ENCODE measurements at regions not wholly inside any gene's neighbourhood (a gene's known extent, or its start where the extent isn't known, plus 50 kb on each side); places are given as distances from the start of the nearest gene placed in this dataset.

DNA sequence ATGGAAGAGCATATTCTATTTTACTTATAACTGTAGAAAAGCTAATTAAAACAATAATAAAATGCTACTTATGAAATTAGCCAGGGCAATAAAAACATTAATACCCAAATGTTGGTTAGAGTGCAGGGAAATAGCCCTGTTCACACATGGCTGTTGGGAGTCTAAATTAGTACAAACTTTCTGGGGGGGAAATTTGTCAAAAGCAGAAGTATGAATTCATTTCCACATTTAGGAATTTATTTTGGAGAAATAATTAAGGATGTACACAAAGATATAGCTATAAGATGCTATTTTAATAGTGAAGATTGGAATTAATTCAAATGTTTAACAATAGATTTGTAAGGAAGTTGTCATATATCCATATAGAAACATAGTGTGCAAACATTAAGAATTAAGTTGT, 190.5 kb downstream of the SEC61B start:
- Histone ChIP-seq H3K9ac (ENCODE audit: low read length) (no peak overlapping the region), H3K9me3 (ENCODE audit: control insufficient read depth, low read length) (no peaks in the 10 kb centered on the region)

DNA sequence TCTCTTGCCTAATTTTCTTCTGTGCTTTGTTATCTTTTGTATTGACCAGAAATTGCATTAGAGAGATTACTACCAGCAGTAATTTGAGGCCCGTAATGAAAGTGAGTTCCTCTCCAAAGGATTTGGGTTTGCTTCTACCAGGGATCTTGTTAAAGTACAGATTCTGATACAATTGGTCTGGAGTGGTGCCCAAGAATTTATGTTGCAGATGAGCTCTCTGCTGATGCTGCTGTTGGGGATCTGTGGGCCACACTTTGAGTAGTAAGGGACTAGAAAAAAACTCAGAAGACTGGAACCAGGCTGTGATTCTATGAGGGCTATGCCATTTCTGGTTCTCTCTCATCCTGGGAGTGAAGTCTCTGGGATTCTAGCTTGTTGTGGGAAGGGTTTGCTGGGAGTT, 192.2 kb downstream of the SEC61B start:
- no peak overlapping the region for H3K4me3 ChIP-seq (ENCODE audit: low read length)
- H3K9me3 ChIP-seq (ENCODE audit: control insufficient read depth, low read length) = no peaks in the 10 kb centered on the region
- H3K4me1 ChIP-seq (ENCODE audit: control insufficient read depth, insufficient read depth, low read length) = no peaks in the 10 kb centered on the region
- H3K36me3 ChIP-seq (ENCODE audit: control insufficient read depth, insufficient read depth, low read length) = no peaks in the 10 kb centered on the region
- no peaks in the 10 kb centered on the region for H3K27me3 ChIP-seq (ENCODE audit: control insufficient read depth, insufficient read depth, low read length)
- H3K9ac ChIP-seq (ENCODE audit: low read length) = no peak overlapping the region

More for the DNA sequence above, 190.5 kb downstream of the SEC61B start:
- Histone ChIP-seq H3K4me1 (ENCODE audit: control insufficient read depth, insufficient read depth, low read length) (no peaks in the 10 kb centered on the region), H3K36me3 (ENCODE audit: control insufficient read depth, insufficient read depth, low read length) (no peaks in the 10 kb centered on the region), H3K27me3 (ENCODE audit: control insufficient read depth, insufficient read depth, low read length) (no peaks in the 10 kb centered on the region), H3K4me3 (ENCODE audit: low read length) (no peak overlapping the region)

DNA sequence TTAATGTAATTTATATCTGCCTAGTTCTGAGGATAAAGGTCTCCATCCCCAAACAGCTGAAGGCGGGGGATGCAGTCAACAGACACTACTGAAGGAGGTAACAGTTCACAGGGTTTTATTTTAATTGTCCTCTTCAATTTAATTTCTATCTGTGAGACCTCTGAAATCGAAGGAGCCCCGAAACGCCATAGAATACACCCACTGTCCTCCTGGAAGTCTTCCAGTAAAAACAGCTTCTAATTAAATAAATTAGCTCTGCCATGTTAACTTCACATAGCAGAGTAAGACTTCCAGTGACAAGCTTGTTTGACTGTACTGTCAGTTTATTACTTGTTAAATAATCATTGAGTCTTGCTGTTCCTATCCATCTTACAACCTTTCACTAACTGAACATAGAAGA, 193.5 kb downstream of the SEC61B start:
- Histone ChIP-seq H3K9me3 (ENCODE audit: control insufficient read depth, low read length) (no peaks in the 10 kb centered on the region), H3K9ac (ENCODE audit: low read length) (no peak overlapping the region), H3K4me1 (ENCODE audit: control insufficient read depth, insufficient read depth, low read length) (no peaks in the 10 kb centered on the region), H3K36me3 (ENCODE audit: control insufficient read depth, insufficient read depth, low read length) (no peaks in the 10 kb centered on the region), H3K4me3 (ENCODE audit: low read length) (no peak overlapping the region), H3K27me3 (ENCODE audit: control insufficient read depth, insufficient read depth, low read length) (no peaks in the 10 kb centered on the region)

DNA sequence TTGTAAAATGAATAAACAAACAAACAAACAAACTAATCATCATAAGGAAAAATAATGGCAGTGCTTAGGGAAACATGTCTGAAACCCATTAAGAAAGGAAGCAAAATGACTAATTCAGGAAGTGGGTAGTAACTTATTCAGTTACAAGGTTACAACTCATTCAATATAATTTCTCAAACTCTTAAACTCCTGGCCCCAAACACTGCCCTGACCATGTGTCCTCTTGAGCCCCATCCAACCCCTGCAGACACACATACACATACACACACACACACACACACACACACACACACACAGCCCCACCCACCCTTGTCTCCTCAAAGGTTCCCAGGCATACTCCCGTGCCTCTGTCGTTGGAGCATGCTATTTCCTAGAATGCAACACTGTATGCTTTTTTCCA, 193.9 kb downstream of the SEC61B start:
- Histone ChIP-seq H3K9me3 (ENCODE audit: control insufficient read depth, low read length) (no peaks in the 10 kb centered on the region), H3K9ac (ENCODE audit: low read length) (no peak overlapping the region), H3K4me1 (ENCODE audit: control insufficient read depth, insufficient read depth, low read length) (no peaks in the 10 kb centered on the region), H3K4me3 (ENCODE audit: low read length) (no peak overlapping the region), H3K27me3 (ENCODE audit: control insufficient read depth, insufficient read depth, low read length) (no peaks in the 10 kb centered on the region), H3K36me3 (ENCODE audit: control insufficient read depth, insufficient read depth, low read length) (no peaks in the 10 kb centered on the region)

DNA sequence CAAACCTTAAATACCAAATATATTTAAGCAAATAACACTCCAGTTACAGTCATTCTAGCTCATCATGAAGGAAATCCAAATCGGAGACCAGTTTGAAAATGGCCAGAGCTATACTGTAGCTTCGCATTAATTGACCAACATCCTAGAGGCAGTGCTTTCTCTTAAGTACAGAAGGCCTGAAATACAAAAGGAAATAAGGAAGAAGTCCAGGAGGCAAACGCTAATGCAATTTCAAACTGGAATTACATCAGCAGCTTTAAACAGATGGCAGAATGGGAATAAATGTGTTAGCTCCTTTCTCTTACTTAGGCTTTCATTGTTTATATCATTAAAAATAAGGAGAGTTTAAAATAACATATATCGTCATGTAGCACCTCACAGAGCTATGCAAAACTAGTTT, 197.0 kb downstream of the SEC61B start:
- no peak overlapping the region for H3K4me3 ChIP-seq (ENCODE audit: low read length)
- no peaks in the 10 kb centered on the region for H3K4me1 ChIP-seq (ENCODE audit: control insufficient read depth, insufficient read depth, low read length)
- no peak overlapping the region for H3K9ac ChIP-seq (ENCODE audit: low read length)
- no peaks in the 10 kb centered on the region for H3K9me3 ChIP-seq (ENCODE audit: control insufficient read depth, low read length)
- no peaks in the 10 kb centered on the region for H3K27me3 ChIP-seq (ENCODE audit: control insufficient read depth, insufficient read depth, low read length)
- no peaks in the 10 kb centered on the region for H3K36me3 ChIP-seq (ENCODE audit: control insufficient read depth, insufficient read depth, low read length)

DNA sequence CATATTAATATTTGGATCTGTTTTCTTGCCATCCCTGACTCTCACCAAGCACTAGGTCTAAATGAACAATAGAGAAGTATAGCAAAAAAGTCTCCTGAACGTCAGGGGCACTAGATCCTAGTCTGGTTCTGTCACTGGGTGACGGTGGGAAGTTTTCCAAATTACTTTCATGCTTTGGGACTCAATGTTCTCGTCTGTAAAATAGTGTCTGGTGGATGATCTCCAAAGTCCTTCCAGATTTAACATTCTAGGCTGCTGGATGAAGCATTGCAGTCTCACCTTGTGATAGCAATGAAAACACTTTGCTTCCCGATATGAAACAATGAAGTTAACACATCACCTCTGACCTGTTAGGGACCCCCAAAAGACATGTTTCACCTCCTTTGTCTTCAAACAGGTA, 199.3 kb downstream of the SEC61B start:
- no peaks in the 10 kb centered on the region for H3K9me3 ChIP-seq (ENCODE audit: control insufficient read depth, low read length)
- H3K4me3 ChIP-seq (ENCODE audit: low read length) = no peak overlapping the region
- no peaks in the 10 kb centered on the region for H3K4me1 ChIP-seq (ENCODE audit: control insufficient read depth, insufficient read depth, low read length)
- H3K36me3 ChIP-seq (ENCODE audit: control insufficient read depth, insufficient read depth, low read length) = no peaks in the 10 kb centered on the region
- H3K27me3 ChIP-seq (ENCODE audit: control insufficient read depth, insufficient read depth, low read length) = no peaks in the 10 kb centered on the region
- no peak overlapping the region for H3K9ac ChIP-seq (ENCODE audit: low read length)

DNA sequence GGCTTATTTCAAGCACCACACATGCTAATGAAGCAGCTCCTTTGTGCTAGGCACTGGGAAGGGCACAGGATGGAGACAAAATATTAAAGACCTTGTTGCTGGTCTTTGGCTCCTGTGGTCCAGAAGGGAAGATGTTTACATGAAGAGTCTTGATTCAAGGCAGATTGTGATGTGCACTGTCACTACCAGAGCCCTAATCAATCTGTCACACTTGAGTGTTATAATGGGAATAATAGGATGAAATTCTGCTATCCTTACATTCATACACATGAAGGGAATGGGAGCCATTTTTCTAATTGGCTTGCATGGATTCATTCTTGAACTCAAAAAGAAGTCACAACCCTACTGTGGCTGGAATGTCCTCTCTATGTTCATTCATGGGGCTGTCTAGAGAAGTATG, 203.0 kb downstream of the SEC61B start:
- no peak overlapping the region for H3K4me3 ChIP-seq (ENCODE audit: low read length)
- no peaks in the 10 kb centered on the region for H3K4me1 ChIP-seq (ENCODE audit: control insufficient read depth, insufficient read depth, low read length)
- no peaks in the 10 kb centered on the region for H3K36me3 ChIP-seq (ENCODE audit: control insufficient read depth, insufficient read depth, low read length)
- no peaks in the 10 kb centered on the region for H3K9me3 ChIP-seq (ENCODE audit: control insufficient read depth, low read length)
- no peak overlapping the region for H3K9ac ChIP-seq (ENCODE audit: low read length)
- H3K27me3 ChIP-seq (ENCODE audit: control insufficient read depth, insufficient read depth, low read length) = no peaks in the 10 kb centered on the region

DNA sequence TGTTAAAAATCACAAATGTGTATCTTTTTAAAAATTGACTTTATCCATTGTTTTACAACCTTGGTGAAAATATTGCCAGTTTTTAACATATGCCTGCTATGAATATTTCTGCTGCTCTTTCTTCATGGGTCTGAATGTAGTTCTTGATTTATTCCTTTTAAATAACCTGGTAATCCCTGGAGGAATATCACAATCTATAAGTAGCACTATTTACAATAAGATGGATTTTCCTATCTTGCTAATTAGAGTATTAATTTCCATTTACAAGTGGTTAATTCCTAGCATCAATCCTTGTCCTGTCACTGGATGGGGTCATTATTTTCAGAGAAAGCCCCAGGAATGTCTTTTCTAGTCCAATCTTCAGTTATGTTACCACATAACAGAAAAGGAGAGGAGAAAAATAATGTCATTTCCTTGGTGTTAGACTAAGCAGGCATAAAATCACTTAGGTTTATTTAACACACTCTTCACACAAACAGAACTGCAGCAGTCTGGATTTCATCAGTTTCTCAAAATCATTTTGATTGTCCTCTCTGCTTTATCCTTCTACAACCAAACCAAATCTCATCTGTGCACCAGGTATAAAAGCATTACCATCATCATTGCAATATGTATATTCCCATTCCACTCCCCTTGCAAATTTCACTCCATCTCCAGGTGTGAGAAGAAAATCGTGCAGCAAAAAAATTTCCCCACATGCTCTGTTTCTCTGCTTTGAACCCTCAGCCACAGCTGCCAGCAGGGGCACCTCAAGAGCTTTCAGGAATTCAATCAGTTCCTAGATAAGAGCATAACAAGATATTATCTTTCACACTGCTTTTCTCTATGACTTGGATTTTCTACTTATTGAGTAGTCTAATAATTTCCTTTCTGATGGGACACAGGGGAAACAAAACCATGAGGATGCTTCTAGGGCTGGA, 204.1 kb downstream of the SEC61B start:
- Histone ChIP-seq H3K27me3 (ENCODE audit: control insufficient read depth, insufficient read depth, low read length) (no peaks in the 10 kb centered on the region), H3K9me3 (ENCODE audit: control insufficient read depth, low read length) (no peaks in the 10 kb centered on the region), H3K36me3 (ENCODE audit: control insufficient read depth, insufficient read depth, low read length) (no peaks in the 10 kb centered on the region), H3K9ac (ENCODE audit: low read length) (no peak overlapping the region), H3K4me1 (ENCODE audit: control insufficient read depth, insufficient read depth, low read length) (no peaks in the 10 kb centered on the region), H3K4me3 (ENCODE audit: low read length) (no peak overlapping the region)

DNA sequence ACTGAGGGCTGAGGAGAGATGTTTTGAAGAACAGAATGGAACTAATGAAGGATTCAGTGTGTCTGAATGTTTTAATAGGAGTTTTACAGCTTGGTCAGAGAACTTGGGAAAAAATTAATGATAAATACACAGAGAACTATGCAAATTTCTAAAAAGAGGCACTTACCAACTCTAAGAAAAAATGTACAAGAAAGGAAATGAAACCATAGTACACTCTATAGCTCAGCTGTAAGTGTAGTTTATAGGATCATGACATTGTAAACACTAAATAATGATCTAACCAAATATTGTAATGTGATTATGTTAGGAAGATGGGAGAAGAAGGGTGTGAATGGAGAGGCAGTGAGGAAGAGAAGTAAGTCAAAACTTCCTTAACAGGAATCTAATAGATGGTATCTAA, 205.2 kb downstream of the SEC61B start:
- no peaks in the 10 kb centered on the region for H3K27me3 ChIP-seq (ENCODE audit: control insufficient read depth, insufficient read depth, low read length)
- no peaks in the 10 kb centered on the region for H3K36me3 ChIP-seq (ENCODE audit: control insufficient read depth, insufficient read depth, low read length)
- no peak overlapping the region for H3K4me3 ChIP-seq (ENCODE audit: low read length)
- no peaks in the 10 kb centered on the region for H3K9me3 ChIP-seq (ENCODE audit: control insufficient read depth, low read length)
- H3K9ac ChIP-seq (ENCODE audit: low read length) = no peak overlapping the region
- no peaks in the 10 kb centered on the region for H3K4me1 ChIP-seq (ENCODE audit: control insufficient read depth, insufficient read depth, low read length)

DNA sequence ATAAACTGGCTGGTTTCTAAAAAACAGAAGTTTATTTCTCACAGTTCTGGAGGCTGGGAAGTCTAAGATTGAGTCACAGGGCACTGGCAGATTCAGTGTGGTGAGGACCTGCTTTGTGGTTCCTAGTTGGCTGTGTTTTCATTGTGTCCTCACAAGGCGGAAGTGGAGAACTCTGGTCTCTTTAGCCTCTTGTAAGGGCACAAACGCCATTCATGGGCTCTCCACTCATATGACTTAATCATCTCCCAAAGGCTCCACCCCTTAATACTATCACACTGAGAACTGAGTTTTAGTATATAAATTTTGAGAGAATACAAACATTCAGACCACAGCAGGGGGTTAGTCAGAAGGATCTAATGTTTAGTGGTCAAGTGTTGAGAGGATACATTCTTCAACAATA, 208.2 kb downstream of the SEC61B start:
- H3K36me3 ChIP-seq (ENCODE audit: control insufficient read depth, insufficient read depth, low read length) = no peaks in the 10 kb centered on the region
- no peak overlapping the region for H3K9ac ChIP-seq (ENCODE audit: low read length)
- H3K27me3 ChIP-seq (ENCODE audit: control insufficient read depth, insufficient read depth, low read length) = no peaks in the 10 kb centered on the region
- H3K9me3 ChIP-seq (ENCODE audit: control insufficient read depth, low read length) = no peaks in the 10 kb centered on the region
- H3K4me3 ChIP-seq (ENCODE audit: low read length) = no peak overlapping the region
- H3K4me1 ChIP-seq (ENCODE audit: control insufficient read depth, insufficient read depth, low read length) = no peaks in the 10 kb centered on the region

DNA sequence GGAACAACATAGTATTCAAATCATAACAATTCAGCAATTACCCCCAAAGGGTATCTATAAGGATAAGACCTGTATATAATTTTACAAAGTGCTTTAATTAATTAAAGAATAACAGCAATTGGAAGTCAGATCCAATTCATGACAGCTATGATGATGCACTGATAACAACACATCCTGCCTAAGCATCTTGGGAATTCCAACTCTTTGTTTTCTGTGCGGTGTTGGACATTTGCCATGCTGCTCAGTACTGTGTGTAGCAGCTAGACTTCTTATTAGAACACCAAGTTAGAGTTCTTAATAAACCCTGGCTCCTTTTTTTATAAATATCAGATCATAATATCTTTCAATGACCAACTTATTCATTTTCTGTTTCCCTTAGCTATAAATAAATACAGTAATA, 209.0 kb downstream of the SEC61B start:
- Histone ChIP-seq H3K4me1 (ENCODE audit: control insufficient read depth, insufficient read depth, low read length) (no peaks in the 10 kb centered on the region), H3K4me3 (ENCODE audit: low read length) (no peak overlapping the region), H3K9ac (ENCODE audit: low read length) (no peak overlapping the region), H3K9me3 (ENCODE audit: control insufficient read depth, low read length) (no peaks in the 10 kb centered on the region), H3K36me3 (ENCODE audit: control insufficient read depth, insufficient read depth, low read length) (no peaks in the 10 kb centered on the region), H3K27me3 (ENCODE audit: control insufficient read depth, insufficient read depth, low read length) (no peaks in the 10 kb centered on the region)

DNA sequence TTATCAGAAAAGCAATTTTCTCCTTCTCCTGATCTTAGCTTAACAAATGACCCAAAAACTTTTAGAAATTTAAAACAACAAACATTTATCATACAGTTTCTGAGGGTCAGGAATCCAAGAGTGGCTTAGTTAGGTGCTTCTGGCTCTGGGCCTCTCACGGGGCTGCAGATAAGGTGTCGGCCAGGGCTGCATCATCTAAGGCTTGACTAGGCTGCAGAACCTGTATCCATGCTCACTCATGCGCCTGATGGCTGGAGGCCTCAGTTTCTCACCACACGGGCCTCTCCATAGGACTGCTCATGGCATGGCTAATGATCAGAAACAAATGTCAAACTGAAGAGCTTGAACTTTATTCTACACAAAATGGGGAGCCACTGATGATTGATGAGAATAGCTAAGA, 210.0 kb downstream of the SEC61B start:
- Histone ChIP-seq H3K9me3 (ENCODE audit: control insufficient read depth, low read length) (no peaks in the 10 kb centered on the region), H3K27me3 (ENCODE audit: control insufficient read depth, insufficient read depth, low read length) (no peaks in the 10 kb centered on the region), H3K4me1 (ENCODE audit: control insufficient read depth, insufficient read depth, low read length) (no peaks in the 10 kb centered on the region), H3K4me3 (ENCODE audit: low read length) (no peak overlapping the region), H3K9ac (ENCODE audit: low read length) (no peak overlapping the region), H3K36me3 (ENCODE audit: control insufficient read depth, insufficient read depth, low read length) (no peaks in the 10 kb centered on the region)

DNA sequence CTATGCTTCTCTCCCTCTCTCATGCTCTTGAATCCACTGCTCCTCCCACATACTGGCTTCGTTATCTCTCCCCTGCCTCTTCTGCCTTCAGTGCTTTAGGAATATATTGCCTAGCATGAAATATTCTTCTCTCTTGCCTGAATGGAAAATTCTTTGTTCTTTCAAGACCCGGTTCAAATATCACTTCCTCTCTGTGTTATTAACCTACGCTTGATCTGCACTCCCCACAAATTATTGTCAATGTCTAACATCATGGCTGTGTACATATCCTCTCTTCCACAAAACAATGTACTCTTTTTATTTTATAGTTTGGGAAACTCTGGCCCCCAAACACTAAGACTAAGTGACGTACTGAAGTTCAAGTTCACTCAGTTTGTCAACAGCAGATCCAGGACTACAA, 211.0 kb downstream of the SEC61B start:
- Histone ChIP-seq H3K4me1 (ENCODE audit: control insufficient read depth, insufficient read depth, low read length) (no peaks in the 10 kb centered on the region), H3K36me3 (ENCODE audit: control insufficient read depth, insufficient read depth, low read length) (no peaks in the 10 kb centered on the region), H3K9me3 (ENCODE audit: control insufficient read depth, low read length) (no peaks in the 10 kb centered on the region), H3K9ac (ENCODE audit: low read length) (no peak overlapping the region), H3K4me3 (ENCODE audit: low read length) (no peak overlapping the region), H3K27me3 (ENCODE audit: control insufficient read depth, insufficient read depth, low read length) (no peaks in the 10 kb centered on the region)

Data from mucosa of stomach (tissue), 1 donor.